ENCODE measurements at regions not wholly inside any gene's neighbourhood (a gene's known extent, or its start where the extent isn't known, plus 50 kb on each side); places are given as distances from the start of the nearest gene placed in this dataset.
"Not testable (repeated sequence)": the region's sequence is repeated elsewhere in the genome, so short reads cannot be mapped to it uniquely, and the experiment has no call there.

- POLR2A ChIA-PET: no interaction called here
- Histone ChIP-seq H3K4me1 (ENCODE audit: control insufficient read depth in 2 of 2, insufficient read depth in 2 of 2, low read length in 2 of 2) (no peaks in the 10 kb centered on the region), H3K27me3 (replicated peaks in 1 of 4; ENCODE audit: control extremely low read depth in 1 of 4, control insufficient read depth in 3 of 4, insufficient read depth in 4 of 4, low read length in 3 of 4) (no peaks in the 10 kb centered on the region), H3K79me2 (ENCODE audit: control insufficient read depth, insufficient read depth, low read length) (no peaks in the 10 kb centered on the region), H3K36me3 (replicated peaks in 1 of 2; ENCODE audit: control extremely low read depth in 1 of 2, control insufficient read depth in 1 of 2, extremely low read depth in 1 of 2, insufficient read depth in 2 of 2, low read length in 1 of 2) (no peaks in the 10 kb centered on the region), H3K4me3 (ENCODE audit: control extremely low read depth in 1 of 5, extremely low read depth in 1 of 5, insufficient read depth in 1 of 5, low read depth in 2 of 5, low read length in 4 of 5) (no peak overlapping the region), H3K9me3 (ENCODE audit: control extremely low read depth in 1 of 3, control insufficient read depth in 2 of 3, insufficient read depth in 1 of 3, low read length in 2 of 3) (peaks cover 0 to 57% (median 13%) of the 10 kb centered on the region in 3 donors), H3K27ac (ENCODE audit: low read length in 2 of 2) (no peak overlapping the region), H3K9ac (ENCODE audit: low read length) (no peak overlapping the region), H4K20me1 (ENCODE audit: control insufficient read depth, insufficient read depth, low read length, poor library complexity, severe bottlenecking) (no peaks in the 10 kb centered on the region), H2AFZ (ENCODE audit: insufficient read depth, low read depth, low read length, poor library complexity, severe bottlenecking) (no peak overlapping the region), H3K4me2 (replicated peaks; ENCODE audit: low read depth, low read length, poor library complexity, severe bottlenecking) (no peak overlapping the region)
- no peak overlapping the region for H3K4me3 Mint-ChIP-seq
- no peak for DNase-seq
- TF ChIP-seq CTCF (IDR thresholded peaks at IDR 0.05) (no peak), EZH2 (IDR thresholded peaks at IDR 0.05; ENCODE audit: borderline replicate concordance, insufficient read depth, low read depth, low read length, poor library complexity, severe bottlenecking) (no peak)
- H3K27me3 Mint-ChIP-seq: no peaks in the 10 kb centered on the region
- CTCF ChIA-PET: interaction anchor here (0.6 kb wide), 1 partner anchor 103 kb away, joined by 3 read pairs; no protein-coding TSS in a partner anchor
- 51% methylated on average over 2 of the region's 2 CpGs for WGBS (ENCODE audit: insufficient coverage)
- intact Hi-C loops (cut with micrococcal nuclease): no loop called here
- H3K27ac Mint-ChIP-seq: no peak overlapping the region
- peaks cover 17% of the 10 kb centered on the region for H3K9me3 Mint-ChIP-seq (ENCODE audit: insufficient read depth)
- ATAC-seq (ENCODE audit: low read depth): no peak
- no peaks in the 10 kb centered on the region for H3K4me1 Mint-ChIP-seq
Measured at GRCh38 chrY:10993955-10994354, 1466.3 kb downstream of the TSPY10 start.

- H3K4me3 ChIP-seq (ENCODE audit: control extremely low read depth in 1 of 5, extremely low read depth in 1 of 5, insufficient read depth in 1 of 5, low read depth in 2 of 5, low read length in 4 of 5); ATAC-seq (ENCODE audit: low read depth); H3K79me2 ChIP-seq (ENCODE audit: control insufficient read depth, insufficient read depth, low read length); H3K4me2 ChIP-seq (replicated peaks; ENCODE audit: low read depth, low read length, poor library complexity, severe bottlenecking); H3K4me1 Mint-ChIP-seq; H3K27me3 ChIP-seq (replicated peaks in 1 of 4; ENCODE audit: control extremely low read depth in 1 of 4, control insufficient read depth in 3 of 4, insufficient read depth in 4 of 4, low read length in 3 of 4); intact Hi-C loops (cut with micrococcal nuclease); POLR2A ChIA-PET; H3K4me1 ChIP-seq (ENCODE audit: control insufficient read depth in 2 of 2, insufficient read depth in 2 of 2, low read length in 2 of 2); H3K27ac Mint-ChIP-seq; H3K27ac ChIP-seq (ENCODE audit: low read length in 2 of 2); H4K20me1 ChIP-seq (ENCODE audit: control insufficient read depth, insufficient read depth, low read length, poor library complexity, severe bottlenecking); H3K36me3 ChIP-seq (replicated peaks in 1 of 2; ENCODE audit: control extremely low read depth in 1 of 2, control insufficient read depth in 1 of 2, extremely low read depth in 1 of 2, insufficient read depth in 2 of 2, low read length in 1 of 2); H2AFZ ChIP-seq (ENCODE audit: insufficient read depth, low read depth, low read length, poor library complexity, severe bottlenecking); H3K27me3 Mint-ChIP-seq; DNase-seq; H3K4me3 Mint-ChIP-seq; H3K9ac ChIP-seq (ENCODE audit: low read length); CTCF ChIA-PET: not testable (repeated sequence)
- 53% methylated on average over 5 of the region's 5 CpGs for WGBS (ENCODE audit: insufficient coverage)
- peaks cover 0 to 44% (median 5%) of the 10 kb centered on the region in 3 donors for H3K9me3 ChIP-seq (ENCODE audit: control extremely low read depth in 1 of 3, control insufficient read depth in 2 of 3, insufficient read depth in 1 of 3, low read length in 2 of 3)
- peaks cover 23% of the 10 kb centered on the region for H3K9me3 Mint-ChIP-seq (ENCODE audit: insufficient read depth)
Measured at GRCh38 chrY:10999715-11000114, 1472.0 kb downstream of the TSPY10 start.

GRCh38 chrY:11014229-11014628, 1486.5 kb downstream of the TSPY10 start:
- H3K4me3 Mint-ChIP-seq; H3K79me2 ChIP-seq (ENCODE audit: control insufficient read depth, insufficient read depth, low read length); POLR2A ChIA-PET; CTCF ChIA-PET; H2AFZ ChIP-seq (ENCODE audit: insufficient read depth, low read depth, low read length, poor library complexity, severe bottlenecking); ATAC-seq (ENCODE audit: low read depth); H3K4me2 ChIP-seq (replicated peaks; ENCODE audit: low read depth, low read length, poor library complexity, severe bottlenecking); H3K4me1 Mint-ChIP-seq; H3K4me1 ChIP-seq (ENCODE audit: control insufficient read depth in 2 of 2, insufficient read depth in 2 of 2, low read length in 2 of 2); H3K36me3 ChIP-seq (replicated peaks in 1 of 2; ENCODE audit: control extremely low read depth in 1 of 2, control insufficient read depth in 1 of 2, extremely low read depth in 1 of 2, insufficient read depth in 2 of 2, low read length in 1 of 2); intact Hi-C loops (cut with micrococcal nuclease); H3K9ac ChIP-seq (ENCODE audit: low read length); H3K27ac ChIP-seq (ENCODE audit: low read length in 2 of 2); H4K20me1 ChIP-seq (ENCODE audit: control insufficient read depth, insufficient read depth, low read length, poor library complexity, severe bottlenecking); H3K27ac Mint-ChIP-seq; H3K4me3 ChIP-seq (ENCODE audit: control extremely low read depth in 1 of 5, extremely low read depth in 1 of 5, insufficient read depth in 1 of 5, low read depth in 2 of 5, low read length in 4 of 5); H3K27me3 ChIP-seq (replicated peaks in 1 of 4; ENCODE audit: control extremely low read depth in 1 of 4, control insufficient read depth in 3 of 4, insufficient read depth in 4 of 4, low read length in 3 of 4); H3K27me3 Mint-ChIP-seq; DNase-seq: not testable (repeated sequence)
- H3K9me3 ChIP-seq (ENCODE audit: control extremely low read depth in 1 of 3, control insufficient read depth in 2 of 3, insufficient read depth in 1 of 3, low read length in 2 of 3): peaks cover 0 to 46% (median 3%) of the 10 kb centered on the region in 3 donors
- WGBS (ENCODE audit: insufficient coverage): 62% methylated on average over 3 of the region's 3 CpGs
- peaks cover 32% of the 10 kb centered on the region for H3K9me3 Mint-ChIP-seq (ENCODE audit: insufficient read depth)

All from B cell (primary cell).